Activated CD8-positive, alpha-beta memory T cell treated with anti-CD3 and anti-CD28 coated beads for 4 hours (primary cell): ENCODE measurements at regions not wholly inside any gene's neighbourhood (a gene's known extent, or its start where the extent isn't known, plus 50 kb on each side); places are given as distances from the start of the nearest gene placed in this dataset.

Experiments
- DNase-seq, 2 donors: peaks; one replicate each; pipeline ENCODE4 v3.0.0-alpha.2; 2020; ENCODE audit warnings: low read depth in 2 of 2

DNA sequence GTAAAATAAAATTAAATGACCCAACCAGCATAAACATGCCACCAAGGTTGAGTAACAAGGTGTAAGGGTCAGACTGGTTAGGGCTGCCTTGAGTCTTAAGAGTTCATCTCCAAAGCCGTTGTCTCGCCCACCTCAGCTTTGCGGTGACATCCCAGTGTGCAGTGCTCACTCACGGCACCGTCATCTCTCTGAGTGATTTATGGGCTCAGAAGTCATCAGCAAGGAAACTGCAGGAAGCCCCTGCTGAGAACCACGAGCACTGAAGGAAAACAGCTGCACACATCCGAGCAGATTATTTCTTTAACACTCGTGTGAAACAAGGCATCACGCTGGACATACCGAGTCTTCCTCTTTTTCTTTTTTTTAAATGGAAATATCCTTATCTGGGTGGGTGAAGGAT, 411.1 kb downstream of the TRIML1 start:
- no peak for DNase-seq

DNA sequence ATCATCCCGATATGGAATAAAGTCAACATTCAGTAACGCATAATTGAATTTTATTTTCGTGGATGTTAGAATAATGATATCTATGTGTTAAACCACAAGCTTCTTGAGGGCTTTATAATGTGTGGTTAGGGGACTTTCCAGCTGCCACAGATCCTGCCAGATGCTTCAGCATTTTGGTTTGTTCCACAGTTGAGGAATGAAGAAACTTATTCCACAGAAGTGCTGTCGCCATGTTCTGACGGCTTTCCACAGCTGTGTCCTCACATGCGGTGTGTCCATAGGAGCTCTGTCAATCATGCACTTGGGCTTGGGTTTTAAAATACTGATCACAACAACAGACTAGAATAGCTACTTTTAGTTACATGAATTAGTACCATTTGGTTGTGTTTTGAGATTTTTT, 411.9 kb downstream of the TRIML1 start:
- DNase-seq, result no peak

DNA sequence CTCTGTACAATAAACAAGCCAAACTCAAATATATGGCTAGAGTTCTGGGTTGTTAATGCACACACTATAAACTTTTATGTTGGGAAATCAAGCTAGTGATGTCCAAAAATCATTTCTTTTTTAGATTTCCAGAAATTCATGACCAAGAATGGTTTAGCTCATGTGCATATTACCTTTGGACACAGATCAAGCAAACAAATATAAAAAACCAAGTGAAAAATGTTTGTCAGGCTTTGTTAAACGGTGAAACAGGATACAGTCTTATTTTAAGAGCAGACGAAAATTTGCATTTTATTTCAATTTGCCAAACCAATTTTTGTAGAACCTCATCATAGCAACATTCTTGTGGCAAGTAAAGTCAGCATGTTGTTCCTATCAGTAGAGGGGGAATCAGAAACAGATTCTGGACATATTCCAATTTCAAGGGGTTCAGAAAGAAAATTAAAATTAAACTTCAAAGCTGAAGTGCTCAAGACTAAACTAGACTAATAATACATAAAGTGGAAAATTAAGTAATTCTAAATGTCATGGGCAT, 413.6 kb downstream of the TRIML1 start:
- DNase-seq, result no peak

DNA sequence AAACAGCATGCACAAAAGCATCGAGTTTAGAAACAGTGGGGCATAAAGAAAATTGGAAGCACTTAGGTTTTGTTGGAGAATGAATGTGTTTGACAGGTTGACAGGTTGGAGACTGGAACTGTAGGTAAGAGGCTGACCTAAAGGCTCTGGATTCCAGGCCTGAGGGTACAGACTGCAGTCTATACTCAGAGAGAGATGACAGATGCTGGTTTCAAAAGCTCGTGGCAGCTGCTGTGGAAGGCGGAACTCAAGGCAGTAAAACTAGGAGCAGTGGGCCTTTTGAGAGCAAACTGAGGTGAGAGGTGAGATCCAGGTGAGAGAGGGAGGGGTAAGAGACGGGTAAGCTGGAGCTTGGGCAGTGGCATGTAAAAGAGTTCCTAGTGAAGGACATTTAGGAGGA, 415.2 kb downstream of the TRIML1 start:
- no peak for DNase-seq

DNA sequence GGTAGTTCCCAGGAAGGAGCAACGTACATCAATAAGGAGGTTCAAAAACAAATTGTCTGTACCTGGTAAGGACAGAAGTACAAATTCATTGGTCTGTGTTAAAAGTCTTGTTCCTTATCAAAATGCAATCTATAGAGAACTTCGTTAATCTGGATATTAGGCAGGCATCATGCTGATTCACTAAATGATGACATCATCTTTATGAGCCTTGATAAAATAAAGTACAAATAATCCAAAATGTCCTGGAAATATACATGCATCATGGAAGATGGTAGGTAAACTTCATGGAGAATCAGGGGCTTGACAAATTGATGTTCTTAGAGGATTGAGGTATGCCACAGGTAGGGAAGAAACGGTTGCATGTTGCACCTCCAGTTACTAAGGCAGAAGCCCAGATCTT, 433.9 kb downstream of the TRIML1 start:
- DNase-seq, result no peak

DNA sequence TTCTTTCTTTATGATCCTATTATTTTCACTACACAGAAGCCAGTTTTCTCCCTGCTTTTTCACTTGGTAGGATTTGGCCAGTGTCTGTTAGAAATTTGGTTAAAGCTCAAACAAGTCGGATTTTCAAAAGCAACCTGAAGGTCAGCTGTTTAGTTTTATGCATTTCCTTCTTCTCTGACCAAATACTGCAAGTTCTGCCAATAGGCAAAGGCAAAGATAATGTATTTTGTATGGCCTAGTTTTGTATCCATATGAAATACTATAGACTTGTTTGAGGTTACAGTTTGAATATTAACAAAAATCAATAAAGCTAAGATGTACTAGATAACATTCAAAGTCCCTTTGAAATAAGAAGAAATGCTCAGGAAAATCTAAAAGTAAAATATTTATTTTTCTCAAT, 439.4 kb downstream of the TRIML1 start:
- no peak for DNase-seq

DNA sequence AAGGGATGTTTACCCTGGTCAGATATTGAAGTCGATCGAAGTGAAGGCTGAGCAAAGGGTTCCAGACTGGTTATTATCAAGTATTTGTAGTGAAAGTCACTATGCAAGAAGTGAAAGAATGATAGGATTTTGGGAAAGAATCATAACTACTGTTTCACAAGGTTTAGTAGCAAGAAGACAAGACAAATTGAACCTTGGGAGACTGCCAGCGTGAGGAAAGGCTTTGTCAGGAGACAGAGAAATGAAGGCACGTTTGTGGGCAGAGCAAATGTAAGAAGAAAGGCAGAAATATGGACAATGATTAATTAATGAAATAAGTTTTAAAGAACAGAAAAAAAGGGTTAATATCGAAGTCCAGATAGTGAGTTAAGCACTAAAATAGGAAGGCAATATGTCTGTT, 456.8 kb downstream of the TRIML1 start:
- no peak for DNase-seq

DNA sequence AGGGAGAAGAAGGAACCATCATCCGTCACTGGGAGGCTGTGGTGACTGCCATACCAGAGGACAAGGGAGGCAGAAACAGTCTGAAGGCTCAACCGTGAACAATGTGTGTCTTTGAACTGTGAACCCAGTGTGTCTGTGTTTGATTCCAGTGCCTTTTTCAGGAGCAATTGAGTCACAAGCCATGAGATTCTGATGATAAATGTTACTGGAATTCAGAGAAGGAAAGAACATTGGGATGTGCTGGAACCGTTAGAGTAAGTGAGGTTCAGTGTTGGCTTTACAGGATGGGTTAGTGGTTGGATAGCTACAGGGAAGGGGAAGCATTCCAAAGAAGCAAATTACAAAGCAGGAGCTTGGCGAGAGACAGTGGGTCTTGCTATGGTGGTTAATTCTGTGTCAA, 464.4 kb downstream of the TRIML1 start:
- DNase-seq, result no peak

DNA sequence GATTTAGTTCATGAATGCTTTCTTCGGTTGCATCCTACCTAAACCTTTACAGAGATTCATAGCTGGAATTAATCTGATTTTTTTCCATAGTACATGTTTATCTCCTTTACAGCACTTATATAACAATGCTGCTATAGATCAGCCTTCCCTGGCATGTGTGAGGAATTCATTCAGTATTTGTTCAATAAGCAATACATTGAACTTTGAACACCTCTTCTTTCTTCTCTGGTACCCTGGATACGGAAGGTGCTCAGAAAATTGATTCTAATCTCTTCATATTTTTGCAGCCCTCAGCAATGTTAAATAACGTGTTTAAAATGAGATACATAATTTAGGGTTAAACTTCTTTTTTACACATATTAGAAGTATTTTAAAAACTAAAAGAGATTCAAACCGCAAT, 467.4 kb downstream of the TRIML1 start:
- DNase-seq, result no peak

DNA sequence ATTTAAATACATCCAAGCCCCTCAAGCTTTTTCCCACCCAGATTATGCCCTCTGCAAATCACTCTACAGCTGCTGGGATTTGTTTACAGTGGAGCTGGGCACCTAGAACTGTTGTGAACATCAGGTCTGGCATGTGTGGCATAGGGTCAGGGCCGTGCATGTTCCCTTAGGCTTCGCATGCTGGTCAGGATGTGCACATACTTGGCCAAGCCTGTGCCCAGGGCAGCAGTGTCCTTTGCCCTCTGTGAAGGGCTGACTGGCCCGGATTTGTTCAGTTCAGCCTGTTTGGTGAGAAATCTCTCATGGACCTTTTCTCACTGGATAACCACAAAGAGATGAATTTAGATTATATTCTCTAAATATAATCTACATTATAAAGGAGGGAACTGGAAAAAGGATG, 471.9 kb downstream of the TRIML1 start:
- no peak for DNase-seq

DNA sequence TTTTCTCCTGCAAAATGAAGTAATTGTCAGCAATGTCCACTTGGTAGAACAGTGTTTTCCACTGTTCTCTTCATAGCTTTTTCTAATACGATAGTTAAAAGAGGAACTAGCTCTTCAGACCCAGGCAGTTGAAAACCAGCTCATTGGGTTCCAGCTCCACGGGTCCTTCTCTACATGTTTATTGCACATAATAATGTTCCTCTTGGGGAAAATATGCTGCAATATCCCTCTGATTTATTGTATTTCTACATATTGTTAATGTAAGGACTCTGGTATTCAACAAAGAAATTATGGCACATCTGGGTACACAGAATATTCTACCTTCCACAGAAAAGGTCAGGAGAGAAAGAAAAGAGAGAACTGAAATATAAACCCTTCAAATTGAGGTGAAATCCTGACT, 473.4 kb downstream of the TRIML1 start:
- no peak for DNase-seq

DNA sequence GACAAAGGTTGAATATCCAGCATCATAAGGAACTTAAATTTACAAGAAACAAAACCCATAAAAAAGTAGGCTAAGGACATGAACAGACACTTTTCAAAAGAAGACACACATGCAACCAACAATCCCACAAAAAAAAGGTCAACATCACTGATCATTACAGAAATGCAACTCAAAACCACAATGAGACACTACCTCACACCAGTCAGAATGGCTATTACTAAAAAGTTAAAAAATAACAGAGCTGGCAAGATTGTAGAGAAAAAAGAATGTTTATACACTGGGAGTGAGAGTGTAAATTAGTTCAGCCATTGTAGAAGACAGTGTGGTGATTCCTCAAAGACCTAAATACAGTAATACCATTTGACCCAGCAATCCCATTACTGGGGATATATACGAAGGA, 474.7 kb downstream of the TRIML1 start:
- no peak for DNase-seq

DNA sequence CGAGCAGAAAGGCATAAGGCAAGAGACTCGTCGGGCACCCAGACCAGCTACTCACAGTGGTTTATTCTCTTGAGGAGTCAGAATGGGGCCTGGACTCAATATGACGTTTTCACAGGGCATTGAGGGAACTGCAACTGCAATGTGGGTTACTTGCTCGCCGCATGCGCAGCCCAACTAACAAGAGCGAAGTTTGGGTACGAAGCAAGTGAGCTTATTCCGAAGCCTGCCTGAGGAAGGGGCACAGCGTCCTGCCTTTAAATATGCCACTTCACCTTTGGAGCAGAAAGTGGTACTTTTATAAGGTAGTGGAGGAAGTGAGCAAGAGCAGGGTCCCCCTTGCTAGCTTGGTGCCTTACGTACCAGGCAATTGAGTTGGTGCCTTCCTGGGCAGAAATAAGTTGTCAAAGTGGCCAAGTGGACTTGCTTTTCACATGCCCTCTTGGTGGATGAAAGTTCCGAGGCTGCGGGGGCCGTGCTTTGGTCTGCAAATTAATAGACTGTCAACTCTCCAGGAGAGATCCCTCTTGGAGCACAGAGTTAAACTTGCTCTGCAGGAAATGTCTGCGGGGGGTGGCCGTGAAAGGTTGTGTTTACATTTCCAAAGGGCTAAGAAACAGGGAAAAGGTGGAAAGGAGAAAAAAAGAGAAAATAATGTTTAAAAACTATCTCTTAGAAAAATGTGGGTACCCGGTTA, 480.4 kb downstream of the TRIML1 start:
- no peak for DNase-seq

DNA sequence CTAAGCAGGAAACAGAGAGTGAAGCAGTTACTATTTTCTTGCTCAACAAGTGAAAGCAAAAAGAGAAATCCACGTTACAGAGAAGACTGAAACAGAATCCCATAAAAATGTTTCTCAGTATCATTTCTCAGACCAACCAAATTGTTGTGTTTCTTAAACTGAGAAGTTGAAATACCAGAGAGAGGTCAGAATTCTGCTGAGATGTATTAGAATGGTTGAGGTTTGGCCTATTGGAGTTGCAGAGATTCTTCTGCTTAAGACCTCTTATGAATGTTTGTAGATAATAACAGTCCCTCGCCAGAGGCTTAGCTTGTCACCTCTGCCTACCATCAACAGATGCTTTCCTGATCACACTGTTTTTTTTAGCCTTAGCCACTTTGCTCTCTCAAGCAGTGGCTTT, 481.4 kb downstream of the TRIML1 start:
- no peak for DNase-seq

DNA sequence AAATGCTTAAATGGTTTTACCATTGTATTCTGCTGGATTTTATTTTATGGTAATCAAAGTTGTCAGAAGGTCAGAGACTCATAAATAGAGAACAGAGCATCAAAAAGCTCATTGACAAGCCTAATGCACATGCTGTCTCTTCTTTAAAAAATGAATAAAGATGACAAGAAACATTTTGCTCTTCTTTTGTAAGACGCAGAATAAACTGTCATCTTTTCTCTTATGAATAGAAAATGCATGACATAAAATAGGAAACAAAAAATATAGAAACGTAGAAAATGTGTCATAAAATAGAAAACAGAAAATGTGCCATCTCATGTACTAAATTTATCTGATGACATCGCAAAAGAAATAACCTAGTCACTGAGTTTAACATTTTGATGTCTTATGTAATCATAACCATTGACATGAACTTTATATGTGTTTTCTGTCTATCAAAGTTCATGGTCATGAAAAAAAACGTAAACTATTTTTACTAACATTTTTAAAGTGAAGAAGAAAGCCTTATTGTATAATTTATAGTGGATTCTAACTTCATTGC, 484.1 kb downstream of the TRIML1 start:
- DNase-seq, result no peak

DNA sequence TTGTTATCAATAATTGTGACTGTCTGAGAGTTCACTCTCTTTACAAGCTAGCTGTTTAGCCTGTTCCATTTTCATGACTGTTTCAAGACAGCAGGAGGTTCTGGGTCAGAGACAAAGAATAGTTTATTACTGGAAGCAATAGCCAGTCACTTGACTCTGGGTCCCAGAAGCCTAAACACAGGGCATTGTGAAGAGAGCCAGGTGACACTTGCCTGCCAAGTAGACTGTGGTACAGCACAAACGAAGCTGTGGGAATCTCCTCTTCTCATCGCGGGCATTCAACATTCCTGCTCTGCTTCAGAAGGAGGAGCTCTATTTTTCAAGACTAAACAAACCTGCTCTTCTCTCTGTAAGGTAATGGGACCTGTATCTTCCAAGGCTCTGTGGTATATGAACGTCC, 485.1 kb downstream of the TRIML1 start:
- DNase-seq, result no peak

DNA sequence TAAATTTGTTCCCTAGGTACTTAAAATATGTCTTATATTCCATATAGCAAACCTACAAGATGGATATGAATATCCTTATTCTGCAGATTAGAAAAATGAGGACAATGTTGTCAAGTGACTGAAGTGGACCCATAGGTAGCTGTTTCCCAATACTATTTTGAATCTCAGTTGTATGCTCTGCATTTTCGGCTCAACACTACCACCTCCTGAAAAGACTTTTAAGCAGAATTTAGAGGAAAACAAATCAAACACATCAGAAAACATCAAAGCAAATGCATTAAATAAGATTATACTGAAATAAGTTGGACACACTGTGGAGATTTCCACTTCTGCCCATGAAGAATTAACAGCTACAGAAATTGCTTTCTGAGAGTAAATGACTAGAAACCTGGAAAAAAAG, 488.7 kb downstream of the TRIML1 start:
- DNase-seq, result no peak

DNA sequence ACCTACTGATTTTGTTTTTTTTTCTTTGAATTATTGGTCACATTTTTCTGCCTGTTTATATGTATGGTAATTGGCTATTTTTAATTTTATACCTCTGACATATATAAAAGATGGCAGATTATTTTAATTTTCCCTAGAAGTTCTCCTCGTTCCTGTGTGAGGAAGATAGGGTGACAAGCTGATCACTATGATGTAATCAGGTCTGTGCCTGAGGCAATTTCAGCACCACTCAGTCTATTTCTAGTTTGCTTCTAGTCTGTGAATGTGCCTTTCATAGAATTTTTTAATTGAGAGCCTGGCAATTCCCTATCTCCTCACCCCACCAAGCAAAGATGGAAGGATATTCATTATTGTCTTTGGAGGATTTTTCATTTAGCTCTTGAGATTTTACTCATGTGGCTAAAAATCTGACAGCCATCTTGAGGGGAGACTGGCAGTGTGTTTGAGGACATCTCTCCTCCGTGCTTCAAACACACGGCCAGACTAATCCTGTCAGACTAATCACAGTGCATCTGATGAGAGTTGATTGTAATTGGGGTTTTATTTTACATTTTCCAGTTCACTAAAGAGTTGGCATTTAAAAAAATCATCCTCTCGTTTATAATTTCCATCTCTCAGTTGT, 500.3 kb downstream of the TRIML1 start:
- DNase-seq, result no peak

DNA sequence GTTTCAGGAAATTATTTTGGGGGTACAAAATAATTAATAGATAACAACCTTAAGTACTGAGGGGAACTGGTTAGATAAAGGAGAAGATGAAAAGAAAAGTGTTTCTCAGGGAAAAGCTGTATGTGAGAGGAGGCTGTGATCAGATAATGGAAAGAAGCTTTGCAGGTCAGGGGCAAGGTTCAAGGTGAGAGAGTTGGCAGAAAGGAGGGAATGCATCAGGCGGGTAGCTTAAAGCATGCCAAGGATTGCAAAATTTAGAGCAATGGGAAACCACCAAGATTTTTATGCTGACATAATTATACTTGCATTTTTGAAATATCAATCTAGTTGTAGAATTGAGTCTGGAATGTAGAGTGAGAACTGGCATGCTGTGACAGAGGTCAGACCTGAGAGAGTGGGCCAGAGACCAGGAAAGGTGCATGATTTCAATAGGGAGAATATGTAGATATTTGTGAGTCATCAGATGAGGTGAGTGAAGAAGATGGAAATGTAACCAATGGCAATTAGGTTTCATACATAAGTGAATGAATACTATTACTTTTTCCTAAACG, 508.7 kb downstream of the TRIML1 start:
- no peak for DNase-seq

DNA sequence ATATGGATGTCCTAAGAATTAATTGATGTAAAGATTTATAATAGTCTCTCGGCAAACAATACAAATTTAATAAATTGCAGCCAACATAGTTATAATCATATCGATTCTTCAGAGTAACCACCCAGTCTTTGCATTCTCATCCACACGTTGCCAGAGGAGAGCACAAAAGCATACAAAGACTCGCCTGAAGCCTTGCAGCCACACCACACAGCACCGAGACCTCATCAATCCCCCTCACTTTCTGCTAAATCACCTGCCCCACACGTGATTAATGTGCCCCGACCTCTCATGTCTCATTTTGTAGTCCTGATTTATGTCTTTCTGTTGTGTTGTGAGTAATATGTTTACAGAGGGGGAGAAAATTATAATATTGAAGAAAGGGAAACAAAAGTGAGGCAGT, 510.4 kb downstream of the TRIML1 start:
- no peak for DNase-seq

DNA sequence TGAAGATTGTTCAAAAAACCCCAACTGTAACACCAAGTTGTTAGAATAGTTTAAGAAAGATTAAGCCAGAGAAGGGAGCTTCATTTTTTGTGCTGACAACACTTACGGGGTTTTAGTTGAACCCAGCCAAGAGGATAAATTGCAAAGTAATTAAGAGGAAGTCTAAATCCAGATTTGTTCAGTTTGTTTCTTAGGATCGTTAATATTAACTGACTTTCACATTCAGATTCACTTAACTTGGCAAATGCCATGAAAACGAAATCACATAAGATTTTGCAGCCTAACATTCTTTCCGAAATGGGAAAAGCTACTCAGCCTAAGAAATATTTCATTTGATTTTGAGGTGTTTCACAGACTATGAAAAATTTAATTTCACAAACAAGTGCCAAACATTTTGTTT, 511.3 kb downstream of the TRIML1 start:
- no peak for DNase-seq

DNA sequence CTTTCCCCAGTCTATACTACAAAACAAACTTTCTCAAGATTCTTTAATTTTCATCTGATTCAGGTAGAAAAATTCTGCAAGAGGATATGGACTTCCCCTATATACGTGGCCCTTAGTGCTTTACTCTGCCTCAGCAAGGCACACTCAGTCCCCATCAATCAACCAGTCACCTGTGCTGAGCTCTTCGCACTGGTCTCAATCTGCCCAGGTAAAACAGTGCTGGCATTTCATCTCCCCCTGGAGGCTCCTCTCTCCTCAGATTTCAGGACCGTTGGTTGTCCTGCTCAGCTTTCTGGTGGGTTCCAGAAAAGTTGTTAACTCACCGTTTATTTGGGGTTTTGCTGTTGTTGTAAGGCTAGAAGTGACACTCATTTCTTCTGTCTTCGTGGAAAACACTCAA, 518.1 kb downstream of the TRIML1 start:
- DNase-seq, result no peak

DNA sequence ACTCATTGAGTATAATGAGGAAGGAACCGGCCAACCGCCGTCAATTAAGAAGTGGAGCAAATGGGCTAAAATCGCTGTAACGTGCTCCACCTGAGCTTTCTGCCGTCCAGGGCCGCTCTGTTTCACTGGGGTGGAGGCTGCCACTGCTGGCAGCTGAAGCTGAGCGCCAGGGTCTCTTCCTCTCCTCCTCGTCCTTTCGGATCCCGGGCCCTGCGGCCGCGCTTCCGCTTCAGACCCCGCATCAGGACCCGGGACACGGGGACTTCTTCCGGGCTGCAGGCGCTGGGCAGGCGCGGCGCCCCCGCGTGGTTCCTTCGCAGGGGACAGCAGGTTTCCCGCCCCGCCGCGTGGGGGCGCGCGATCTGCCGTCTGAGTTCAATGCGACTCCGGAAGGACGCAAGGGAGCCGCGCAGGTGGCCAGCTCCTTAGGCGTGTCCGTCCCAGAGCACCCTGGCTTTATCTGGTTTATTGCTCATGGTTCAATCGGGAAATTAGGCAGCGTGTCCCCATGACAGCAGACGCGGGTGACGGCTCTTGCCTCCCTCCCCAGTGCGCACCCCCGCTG, 519.8 kb downstream of the TRIML1 start:
- DNase-seq, result no peak
